Muscle of back (tissue), 3 donors: ENCODE measurements at regions not wholly inside any gene's neighbourhood (a gene's known extent, or its start where the extent isn't known, plus 50 kb on each side); places are given as distances from the start of the nearest gene placed in this dataset.

ENCODE experiments used
- DNase-seq, 3 donors: peaks; one replicate each; pipeline versions ENCODE4 v3.0.0 to v3.0.0-alpha.2; 2013

GRCh38 chr10:75347186-75347585, 54.4 kb downstream of the ZNF503 start:
- no peak for DNase-seq

DNA sequence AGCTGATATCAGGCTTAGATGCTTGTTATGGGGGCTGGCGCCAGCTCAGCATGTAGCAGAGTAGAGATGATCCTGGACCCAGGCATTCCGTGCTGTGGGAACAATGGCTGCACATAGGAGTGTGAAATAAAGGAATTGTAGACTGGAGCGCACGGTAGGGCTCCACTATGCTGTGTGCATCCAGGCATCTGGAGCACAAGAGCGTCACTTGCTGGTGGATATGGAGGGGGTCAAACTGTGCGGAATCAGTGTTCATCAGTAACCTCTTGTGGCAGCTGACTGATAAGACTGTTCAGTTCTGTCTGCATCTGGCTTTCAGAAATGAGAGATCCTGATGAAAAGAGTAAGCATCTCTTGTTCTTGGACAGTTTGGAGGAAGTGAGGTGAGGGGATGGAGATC, 55.8 kb downstream of the ZNF503 start:
- no peak for DNase-seq

- DNase-seq, result no peak
Measured at GRCh38 chr10:75344170-75344569, 57.4 kb downstream of the ZNF503 start.

DNA sequence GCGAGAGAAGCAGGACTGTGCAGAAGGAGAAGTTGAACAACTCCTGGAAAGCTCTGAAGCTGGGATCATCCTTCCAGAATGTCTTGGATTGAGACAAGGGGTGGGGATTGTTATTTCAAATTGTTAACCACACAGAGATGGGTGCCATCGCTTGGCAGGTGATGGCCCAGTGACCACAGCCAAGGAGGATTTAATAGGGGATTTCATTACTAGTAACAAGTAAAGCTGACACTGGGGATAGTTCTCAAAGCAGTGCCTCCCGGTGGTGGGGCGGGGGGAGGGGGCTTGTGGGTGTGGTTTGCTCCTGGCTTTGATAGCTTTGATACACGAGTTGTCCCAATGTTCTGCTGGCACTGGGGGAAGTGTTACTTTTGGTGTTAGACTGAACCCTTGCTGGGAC, 59.2 kb downstream of the ZNF503 start:
- no peak for DNase-seq

DNA sequence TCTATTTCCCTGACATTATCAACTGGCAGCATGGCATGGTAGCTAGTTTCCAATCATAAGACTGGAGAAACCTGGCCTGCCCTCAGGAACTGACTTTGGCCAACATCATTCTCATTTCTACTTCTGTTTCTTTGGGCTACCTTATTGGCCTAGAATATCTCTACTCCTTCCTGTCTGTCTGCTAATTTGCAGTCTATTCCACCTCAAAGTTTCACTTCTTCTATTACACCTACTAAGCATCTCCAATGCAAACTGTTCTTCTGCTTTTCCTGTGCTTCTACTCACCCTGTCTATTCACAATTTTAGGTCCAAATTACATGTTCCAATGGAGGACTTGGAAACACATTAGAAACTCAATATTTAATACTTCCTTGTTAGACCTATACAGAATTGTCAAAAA, 65.6 kb downstream of the ZNF503 start:
- DNase-seq, result no peak

DNA sequence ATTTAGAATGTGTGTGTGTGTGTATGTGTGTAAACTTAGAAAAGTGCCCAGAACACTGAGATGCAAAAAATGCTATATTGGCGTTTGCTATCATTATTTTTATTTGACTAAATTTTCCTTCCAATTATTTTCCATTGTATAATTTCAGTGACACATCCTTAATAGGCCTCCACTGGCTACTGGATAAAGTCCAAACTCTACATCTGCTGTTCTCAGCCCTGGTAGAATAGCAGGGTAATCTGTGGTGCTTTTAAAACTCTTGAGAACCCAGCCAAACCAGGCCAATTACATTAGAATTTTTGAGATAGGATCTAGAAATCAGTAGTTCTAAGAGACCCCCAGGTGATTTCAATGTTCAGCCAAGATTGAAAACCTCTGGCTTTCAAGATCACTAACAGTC, 66.4 kb downstream of the ZNF503 start:
- no peak for DNase-seq

DNA sequence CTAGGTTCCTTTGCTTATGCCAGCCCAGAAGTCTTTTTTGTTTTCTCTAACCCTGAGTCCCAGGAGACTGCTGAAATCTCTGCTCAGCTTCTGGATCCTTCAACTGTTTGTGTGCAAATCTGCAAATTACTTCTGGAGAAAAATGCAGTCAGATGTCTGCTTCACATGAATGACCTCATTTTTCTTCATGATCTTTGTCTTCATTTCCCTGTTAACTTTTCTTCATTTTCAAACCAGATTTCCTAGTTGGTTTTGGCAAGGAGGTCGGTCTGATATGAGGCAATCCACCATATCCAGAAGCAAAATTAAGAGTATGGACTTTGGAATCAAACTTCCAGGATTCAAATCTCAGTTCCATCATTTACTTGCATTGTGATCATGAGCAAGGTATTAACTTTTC, 66.8 kb downstream of the ZNF503 start:
- no peak for DNase-seq

GRCh38 chr10:75332081-75332480, 69.5 kb downstream of the ZNF503 start:
- DNase-seq, result no peak

- peak; percentile 24 to 51 (median 38) for DNase-seq
Measured at GRCh38 chr10:75331081-75331480, 70.5 kb downstream of the ZNF503 start.

- no peak for DNase-seq
Measured at GRCh38 chr10:75329190-75329745, 72.3 kb downstream of the ZNF503 start.

- DNase-seq, result no peak
Measured at GRCh38 chr10:75326306-75326705, 75.3 kb downstream of the ZNF503 start.

DNA sequence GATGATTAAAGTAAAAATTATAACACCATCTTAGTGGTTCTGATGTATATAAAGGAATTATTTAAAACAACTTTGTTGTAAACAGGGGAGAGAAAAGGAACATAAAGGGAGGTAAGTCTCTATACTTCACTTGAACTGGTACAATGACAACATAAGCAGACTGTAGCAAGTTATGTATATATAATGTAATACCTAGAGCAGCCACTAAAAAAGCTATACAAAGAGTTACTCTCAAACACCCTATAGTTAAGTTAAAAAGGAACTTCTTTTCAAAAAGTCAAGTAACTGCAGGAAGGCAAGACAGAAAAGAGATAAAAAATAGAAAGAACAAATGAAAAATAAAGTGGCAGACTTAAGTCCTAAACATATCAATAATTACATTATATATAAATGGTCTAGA, 82.3 kb downstream of the ZNF503 start:
- DNase-seq, result no peak

DNA sequence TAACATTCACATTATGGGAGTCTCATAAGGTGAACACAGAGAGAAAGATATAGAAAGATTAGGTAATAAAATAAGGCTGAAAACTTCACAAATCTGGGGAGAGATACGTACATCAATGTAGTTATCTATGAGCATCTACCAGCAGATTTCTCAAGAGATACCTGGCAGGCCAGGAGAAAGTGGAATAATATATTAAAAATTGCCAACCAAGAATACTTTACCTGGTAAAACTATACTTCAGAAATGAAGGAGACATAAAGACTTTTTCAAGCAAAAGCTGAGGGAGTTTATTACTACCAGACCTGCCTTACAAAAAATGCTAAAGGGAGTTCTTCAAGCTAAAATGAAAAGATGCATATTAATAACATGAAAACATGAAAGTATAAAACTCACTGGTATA, 78.8 kb upstream of the COMTD1 start:
- DNase-seq, result no peak

DNA sequence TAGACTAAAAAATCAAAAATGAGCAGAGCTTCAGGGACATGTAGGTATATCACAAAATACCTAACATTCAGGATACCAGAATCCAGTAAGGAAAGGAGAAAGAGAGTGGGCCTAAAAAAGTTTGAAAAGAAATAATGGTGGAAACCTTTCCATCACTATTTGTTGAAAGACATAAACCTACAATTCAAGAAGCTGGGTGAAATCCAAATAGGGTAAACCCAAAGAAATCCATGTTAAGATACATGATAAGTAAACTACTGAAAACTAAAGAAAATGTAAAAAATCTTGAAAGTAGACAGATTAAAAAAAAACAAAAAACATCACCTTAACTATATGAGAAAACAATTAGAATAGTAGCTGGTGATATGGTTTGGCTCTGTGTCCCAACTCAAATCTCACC, 76.7 kb upstream of the COMTD1 start:
- DNase-seq, result no peak

DNA sequence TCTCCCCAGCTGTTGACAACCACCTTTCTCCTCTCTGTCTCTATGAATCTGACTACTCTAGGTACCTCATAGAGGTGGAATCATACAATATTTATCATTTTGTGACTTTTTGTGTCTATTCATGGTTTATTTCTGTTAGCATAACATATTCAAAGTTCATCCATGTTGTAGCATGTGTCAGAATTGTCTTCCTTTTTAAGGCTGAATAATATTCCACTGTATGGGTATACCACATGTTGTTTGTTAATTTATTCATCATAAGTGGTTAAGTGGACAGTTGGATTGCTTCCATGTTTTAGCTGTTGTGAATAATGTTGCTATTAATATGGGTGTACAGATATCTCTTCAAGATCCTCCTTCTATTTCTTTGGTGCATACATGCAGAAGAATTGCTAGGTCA, 69.9 kb upstream of the COMTD1 start:
- DNase-seq, result no peak

DNA sequence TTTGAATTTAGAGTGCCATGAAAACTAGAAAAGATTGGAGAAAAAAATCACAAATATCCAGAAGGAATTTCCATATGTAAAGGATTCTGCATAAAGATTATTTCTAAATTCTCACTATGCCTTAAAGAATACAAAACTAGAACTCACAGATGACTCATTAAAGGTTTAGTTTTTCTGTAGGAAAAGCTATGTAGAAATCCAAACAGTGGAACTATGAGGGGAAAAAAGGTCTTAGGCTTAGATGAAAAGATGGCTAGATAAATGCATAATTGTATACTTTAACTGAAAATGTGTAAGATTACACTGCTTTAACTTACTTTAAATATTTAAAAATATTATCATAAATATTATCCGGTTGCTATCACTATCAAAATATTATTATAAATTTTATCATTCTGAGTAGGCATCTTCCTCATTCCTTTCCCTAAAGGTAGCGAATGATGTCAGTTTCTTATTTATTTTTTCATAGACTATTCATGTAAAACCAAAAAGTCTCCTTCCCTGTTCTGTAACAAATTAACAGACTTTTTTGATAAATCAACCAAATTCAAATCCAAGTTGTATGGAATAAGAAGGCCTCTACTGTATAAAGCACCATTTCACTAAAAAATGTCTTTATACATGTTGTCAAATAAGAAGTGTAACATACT, 69.1 kb upstream of the COMTD1 start:
- no peak for DNase-seq

DNA sequence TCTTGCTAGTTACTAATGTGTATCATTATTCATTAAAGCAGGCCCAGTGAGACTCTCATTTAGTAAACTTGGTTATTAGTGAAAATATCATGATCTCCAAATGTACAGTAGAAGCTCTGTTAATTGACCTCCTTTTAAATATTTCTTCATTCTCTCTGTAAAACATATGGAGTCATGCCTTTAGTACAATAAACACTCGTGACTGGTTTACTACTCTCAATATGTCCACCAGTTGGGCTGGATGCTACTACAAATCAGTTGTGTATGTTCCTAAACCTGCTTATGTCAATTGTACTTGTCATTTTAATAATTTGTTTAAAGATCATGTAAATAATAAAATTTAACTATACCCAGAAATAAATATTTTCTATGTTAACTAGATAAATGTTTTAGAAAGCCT, 68.6 kb upstream of the COMTD1 start:
- no peak for DNase-seq

GRCh38 chr10:75303045-75303777, 67.5 kb upstream of the COMTD1 start:
- no peak for DNase-seq

DNA sequence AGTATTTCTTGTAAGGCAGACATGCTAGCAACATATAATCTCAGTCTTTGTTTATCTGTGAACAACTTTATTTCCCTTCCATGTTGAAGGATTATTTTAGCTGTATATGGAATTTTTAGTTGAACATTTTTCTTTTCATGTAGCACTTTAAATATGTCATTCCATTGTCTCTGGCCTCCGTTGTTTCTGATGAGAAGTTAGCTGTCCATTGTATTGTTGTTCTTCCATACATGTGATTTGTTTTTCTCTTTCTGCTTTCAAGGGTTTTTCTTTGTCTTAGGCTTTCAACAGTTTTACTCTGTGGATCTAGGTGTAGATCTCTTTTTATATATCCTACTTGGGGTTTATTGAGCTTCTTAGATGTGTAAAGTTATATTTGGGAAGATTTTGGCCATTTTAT, 66.3 kb upstream of the COMTD1 start:
- DNase-seq, result no peak

GRCh38 chr10:75297021-75297599, 61.4 kb upstream of the COMTD1 start:
- no peak for DNase-seq

GRCh38 chr10:75295868-75296441, 60.2 kb upstream of the COMTD1 start:
- peak; percentile 21 to 39 (median 34) for DNase-seq

DNA sequence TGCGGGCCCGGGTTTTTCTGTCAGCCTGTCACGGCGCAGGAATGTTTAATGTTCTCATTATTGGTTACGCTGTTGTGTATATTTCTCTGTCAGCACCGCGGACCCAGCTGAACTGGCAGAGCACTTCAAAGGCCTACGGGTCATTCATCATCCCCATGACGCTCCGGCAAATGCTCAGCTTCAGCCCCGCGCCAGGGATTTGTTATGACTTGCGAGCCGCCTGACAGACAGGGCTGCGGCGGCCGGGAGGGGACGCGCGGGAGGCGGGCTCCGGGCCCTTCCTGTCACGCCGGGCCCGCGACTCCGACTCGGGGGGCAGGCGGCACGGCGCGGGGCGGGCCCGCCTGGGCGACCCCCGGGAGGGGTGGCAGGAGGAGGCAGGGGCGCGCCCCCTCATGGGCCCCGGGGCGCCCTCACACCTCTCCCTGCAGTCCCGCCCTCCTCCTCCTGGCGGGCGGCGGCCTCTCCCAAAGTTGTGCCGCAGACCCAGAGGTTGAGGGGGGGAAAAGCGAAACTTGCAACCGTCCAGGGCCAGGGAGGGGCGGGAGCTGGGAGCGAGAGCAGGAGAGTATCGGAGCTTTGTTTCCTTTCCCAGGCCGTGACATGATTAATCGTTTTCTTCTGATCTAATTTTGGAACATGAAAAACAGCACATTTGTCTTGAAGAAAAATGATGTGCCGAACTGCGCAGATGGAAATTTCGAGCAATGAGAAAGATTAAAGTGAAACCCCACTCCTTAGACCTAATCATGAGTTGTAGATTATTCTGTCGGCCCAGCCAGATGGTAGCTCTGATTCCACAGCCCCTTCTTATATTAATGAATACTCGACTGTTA, 59.3 kb upstream of the COMTD1 start:
- DNase-seq, result peak; percentile 86 to 91 (median 90)
